ELF-1 (cell line): ENCODE measurements at regions not wholly inside any gene's neighbourhood (a gene's known extent, or its start where the extent isn't known, plus 50 kb on each side); places are given as distances from the start of the nearest gene placed in this dataset.
A peak's percentile ranks its signal among the peaks of the same experiment; 100 is the strongest.
"Not testable (repeated sequence)": the region's sequence is repeated elsewhere in the genome, so short reads cannot be mapped to it uniquely, and the experiment has no call there.

Experiments used
- DNase-seq: peaks from one replicate; pipeline ENCODE4 v3.0.0-alpha.2; 2016; ENCODE audit warnings: low read depth, low spot score

DNA sequence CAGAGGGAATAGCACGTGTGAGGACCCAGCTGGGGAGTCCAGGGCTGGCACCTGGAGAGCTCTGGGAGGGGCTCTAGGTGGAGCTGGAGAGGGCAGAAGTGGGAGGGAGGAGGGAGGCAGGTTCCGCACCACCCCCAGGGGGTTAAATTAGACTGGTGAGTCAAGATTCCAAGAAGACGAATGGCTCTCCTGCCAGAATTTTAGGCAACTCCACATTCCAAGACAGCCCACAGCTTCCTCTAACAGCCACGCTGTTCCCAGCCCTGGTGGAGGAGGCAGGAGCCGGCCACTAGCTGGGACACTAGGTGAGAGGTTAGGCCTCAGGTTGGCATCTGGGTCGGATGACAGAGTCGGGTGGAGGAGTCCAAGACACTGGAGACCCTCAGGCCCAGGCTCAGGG lies 60.2 kb downstream of the TFAP2C start:
- peak; percentile 63 for DNase-seq

DNA sequence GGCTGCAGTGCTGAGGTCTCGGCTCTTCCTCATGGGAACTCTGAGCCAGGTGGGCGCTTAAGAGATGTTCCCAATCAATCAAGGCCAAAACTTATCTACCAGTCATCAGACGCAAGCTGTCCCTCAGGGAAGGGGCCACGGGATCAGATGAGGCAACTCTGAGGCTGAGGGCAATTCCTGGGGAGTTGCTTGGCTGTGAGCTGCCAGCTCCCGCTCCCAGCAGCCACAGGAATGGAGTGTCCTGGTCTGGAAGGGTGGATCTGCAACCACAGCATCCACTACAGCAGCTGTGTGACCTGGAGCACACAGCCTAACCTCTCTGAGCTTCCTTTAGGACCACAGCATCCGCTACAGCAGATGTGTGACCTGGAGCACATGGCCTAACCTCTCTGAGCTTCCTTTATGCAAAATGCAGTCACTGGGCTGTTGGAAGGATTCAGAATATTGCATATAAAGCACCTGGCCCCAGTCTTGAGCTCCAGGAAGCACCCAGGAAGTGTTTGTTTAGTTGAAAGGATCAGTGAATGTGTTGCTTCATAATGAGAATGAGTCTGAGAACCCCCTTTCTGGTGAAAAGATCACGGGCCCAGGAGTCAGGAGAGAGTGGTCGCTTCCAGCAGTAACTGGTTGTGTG lies 60.9 kb downstream of the TFAP2C start:
- DNase-seq: no peak

DNA sequence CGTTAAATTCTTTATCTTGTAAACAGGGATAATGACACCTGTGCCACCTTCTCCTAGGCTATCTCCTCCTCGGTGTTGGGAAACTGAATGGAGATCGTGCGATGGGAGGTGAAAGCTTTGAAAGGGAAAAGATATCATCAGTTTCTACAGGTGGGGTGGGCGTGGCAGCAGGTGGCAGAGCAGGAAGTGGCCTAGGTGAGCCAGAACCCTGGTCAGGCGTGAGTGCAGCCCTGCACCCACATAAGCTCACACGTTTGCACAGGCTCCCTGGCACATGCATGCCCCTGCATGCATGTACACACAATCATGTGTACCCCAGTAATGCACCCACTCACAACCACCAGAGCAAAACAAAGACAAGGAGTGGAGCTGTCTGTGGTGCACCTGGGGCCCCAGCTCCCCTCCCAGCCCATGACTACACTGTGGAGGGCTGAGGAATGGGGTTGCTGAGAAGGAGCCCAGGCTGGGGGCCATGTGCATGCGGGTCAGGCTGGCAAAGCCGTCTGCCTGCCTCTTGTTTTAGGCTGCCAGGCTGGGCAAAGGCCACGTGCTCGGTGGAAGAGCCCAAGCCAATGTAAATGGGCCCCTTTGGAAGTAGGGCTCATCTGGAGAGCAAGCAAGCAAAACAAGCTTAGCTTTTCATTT lies 61.5 kb downstream of the TFAP2C start:
- DNase-seq: no peak

DNA sequence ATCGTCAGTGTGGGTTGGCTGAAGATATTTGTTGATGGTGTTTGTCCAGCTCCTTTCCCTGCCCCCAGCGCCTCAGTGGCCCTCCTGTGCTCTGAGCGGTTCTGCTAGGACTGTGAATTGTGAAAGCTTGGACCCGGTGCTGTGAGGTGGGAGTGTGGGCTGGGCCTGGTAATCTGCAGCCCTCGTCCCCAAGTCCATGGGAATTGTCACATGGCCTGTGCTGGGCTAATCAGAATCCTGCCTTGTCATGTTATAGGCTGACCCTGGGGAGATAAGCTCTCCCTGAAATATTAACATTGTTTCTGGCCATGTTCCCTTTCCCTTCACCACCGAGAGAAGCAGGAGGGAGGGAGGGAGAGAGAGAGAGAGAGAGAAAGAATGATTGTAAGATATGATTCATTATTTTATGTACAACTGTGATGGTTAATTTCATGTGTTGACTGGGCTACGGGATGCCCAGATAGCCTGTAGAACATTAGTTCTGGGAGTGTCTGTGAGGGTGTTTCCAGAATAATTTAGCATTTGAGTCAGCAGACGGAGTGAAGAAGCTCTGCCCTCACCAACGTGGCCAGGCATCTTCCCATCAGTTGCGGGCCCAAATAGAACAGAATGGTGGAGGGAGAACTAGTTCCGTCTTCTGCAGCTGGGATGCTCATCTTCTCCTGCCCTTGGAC lies 62.4 kb downstream of the TFAP2C start:
- no peak for DNase-seq

DNA sequence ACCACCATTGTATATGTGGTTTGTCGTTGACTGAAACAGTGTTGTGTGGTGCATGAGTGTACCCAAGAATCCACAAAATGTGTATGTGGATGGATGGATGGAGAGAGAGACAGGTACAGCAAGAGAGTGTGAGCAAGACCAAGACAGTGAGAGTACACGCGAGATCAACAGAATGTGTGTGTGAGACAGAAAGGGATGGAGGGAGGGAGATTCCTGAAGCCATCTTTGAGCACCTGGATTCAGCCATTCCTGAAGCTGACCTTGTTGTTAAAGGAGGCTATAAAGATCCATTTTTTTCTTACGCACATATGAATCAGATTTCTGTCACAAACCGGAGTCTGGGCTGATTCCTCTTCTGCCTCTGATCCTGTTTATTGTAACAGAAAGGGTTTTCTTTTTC lies 64.1 kb downstream of the TFAP2C start:
- no peak for DNase-seq

DNA sequence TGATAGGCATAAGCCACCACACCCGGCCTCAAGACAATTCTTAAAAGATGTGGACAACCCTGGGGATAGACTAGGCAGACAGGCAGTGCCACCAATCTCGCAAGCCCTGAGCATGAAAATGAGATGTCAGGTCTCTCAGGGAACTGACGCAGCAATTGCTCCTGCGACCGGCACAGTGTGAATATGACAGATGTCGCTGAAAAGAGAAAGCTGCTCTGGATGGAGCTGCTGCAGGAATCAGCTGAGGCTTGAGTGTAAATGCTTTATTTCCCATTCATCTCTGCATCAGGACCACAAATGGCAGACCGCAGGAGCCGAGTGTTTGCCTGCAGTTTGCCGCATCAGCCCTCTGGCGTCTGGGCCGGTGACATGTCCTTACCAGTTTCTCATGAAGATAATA lies 68.4 kb downstream of the TFAP2C start:
- DNase-seq: no peak

DNA sequence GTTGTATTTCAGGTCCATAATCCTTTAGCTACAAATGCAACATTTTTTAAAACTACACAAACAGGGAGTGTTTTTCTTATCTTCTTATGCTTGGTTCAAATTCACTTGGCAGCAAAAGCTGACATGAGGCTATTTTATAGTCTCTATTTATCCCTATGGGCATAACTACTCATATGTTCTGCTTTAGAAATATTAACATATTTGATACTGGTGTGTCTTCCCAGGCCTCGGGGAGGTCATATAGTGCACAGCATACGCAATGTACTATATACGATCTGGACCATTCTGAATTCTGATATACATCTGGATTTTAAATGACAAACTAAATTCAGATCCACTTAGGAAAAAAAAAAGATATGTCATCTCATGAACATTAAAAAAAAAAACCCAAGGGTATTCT lies 69.2 kb downstream of the TFAP2C start:
- no peak for DNase-seq

DNA sequence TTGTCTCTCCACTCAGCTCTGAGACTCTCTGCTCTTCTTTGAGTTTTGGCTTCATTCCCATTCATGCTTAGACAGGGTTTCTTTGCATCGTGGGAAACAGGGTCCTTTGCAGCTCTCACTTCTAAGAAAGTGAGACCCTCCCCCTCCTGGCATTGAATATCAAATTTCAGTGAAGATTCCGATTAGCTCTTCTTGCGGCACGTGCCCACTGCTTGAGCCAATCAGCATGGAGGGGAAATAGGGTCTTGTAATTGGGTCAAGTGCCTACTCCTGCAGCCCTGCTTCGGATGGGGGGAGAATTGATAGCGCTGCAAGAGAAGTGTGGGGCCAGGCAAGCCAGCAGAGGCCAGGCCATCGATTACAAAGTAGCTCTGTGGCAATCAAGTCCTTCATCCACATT lies 69.6 kb downstream of the TFAP2C start:
- DNase-seq: no peak

DNA sequence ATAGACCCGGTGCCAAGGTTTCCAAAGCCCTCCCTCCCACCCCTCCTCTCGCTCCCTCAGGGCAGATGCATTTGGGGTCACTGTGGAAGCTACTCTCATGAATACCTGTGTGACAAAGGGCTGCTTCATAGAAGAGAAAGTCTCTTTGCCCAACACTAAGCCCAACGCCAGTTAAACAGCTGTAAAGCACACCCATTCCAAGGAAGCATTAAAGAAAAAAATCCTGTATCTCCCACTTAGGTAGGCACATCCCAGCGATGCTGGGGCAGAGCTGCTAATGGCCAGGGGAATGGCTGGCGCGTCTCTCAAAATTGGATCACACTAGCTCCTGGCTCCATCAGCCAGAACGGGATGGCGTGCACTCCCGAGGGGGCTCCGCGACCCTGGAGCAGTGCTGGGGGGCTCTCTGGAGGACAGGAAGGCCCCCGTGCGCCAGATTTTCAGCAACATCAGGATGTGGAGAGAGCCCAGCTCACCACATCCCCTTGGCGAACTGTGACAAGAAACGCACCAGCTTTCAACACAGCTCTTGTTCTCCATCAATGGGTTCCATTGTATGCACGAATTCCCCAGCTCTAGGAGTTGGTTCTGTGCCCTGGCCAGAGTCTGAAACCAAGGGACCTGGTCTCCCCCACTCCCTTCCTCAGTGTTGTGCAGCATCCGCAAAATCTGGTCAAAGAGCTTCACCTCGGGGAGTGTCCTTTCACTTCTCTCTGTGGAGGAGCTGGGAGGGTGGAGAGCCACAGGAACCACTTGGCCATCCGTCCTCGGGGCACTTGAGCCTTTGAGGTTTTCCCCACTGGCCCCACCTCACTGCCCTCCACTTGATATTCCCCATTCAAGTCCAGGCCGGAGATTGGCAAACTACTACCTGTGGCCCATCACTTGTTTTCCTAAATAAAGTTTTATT lies 74.1 kb downstream of the TFAP2C start:
- no peak for DNase-seq

DNA sequence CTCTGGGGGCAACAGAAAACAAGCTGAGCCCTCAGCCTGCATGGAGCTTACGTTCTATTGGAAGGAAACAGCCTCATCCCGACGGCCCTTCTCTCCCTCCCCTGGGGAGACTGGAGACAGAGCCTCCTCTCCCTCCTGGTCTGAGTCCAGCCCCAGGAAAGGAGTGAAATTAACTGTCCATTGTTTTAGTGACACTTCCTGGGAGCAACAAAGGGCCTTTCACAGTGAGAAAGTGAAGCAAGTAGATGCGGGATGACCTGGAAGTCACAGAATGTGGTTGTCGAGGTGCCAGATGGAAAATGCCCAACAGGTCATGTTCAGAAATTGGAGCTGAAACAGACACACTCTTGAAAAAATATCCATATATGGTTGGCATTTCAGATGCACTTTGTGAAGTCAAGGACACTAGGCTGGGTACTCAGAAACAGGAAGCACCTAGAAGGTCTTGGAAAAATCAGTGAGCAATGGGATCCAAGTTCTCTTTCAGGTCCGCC lies 77.8 kb downstream of the TFAP2C start:
- DNase-seq: no peak

DNA sequence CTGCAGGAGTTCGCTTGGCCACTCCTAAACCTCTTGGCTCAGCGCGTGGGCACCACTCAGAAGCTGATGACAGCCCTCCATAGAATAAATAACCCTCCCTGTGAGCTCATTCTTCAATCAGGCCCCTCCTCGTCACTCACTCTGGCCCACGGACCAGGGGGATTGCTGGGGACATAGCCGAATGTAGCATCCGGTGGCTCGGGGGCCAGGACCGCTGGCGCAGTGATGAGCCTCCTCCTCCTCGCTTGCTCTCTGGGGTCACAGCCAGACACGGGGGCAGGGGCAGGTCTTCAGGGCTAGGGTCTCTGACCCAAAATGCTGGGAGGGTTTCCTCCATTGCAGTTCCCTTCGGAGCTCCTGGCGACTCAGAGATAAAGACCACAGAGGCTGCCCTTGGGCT lies 79.9 kb downstream of the TFAP2C start:
- DNase-seq: no peak

DNA sequence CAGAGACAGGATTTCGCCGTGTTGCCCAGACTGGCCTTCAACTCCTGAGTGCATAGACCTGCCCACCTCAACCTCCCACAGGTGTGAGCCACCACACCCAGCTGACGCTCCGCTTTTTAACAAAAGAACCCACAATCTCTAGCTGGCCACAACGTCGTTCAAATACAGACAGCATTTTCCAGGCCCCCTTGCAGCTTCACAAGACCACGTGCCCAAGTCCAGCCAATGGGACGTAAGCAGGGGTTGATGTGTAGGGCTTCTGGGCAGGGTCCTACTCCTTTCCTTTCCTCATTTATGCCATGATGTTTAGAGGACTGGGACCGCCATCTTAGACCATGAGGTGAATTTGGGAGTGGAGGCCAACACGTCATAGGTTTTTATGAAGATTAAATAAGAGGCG lies 81.0 kb downstream of the TFAP2C start:
- no peak for DNase-seq

DNA sequence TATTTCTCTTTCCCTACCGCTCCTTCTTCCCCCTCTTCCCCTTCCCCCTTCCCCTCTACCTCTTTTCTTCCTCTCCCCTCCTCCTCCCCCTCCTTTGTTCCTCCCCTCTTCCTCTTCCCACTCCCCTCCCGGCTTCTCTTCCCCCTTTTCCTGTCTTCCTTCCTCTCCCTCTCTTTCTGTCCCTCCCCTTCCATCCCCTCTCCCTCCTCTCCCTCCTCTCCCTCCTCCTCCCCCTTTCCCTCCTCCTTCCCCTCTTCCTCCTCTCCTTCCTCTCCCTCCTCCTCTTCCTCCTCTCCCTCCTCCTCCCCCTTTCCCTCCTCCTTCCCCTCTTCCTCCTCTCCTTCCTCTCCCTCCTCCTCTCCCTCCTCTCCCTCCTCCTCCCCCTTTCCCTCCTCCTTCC lies 81.5 kb downstream of the TFAP2C start:
- DNase-seq: not testable (repeated sequence)

DNA sequence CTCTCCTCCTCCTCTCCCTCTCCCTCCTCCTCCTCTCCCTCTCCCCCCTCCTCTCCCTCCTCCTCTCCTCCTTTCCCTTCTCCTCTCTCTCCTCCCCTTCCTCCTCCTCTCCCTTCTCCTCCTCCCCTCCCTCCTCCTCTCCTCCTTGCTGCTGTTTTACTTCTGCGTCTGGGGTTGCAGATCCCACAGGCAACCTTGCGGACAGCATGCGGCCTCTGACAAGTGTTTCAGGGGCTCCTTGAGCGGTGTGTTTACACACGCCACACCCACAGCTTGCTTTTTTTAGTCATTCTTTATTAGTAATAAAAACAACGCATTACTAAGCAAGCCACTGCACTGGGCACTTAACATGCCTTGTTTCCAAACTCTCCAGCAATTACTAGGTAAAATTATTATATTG lies 81.9 kb downstream of the TFAP2C start:
- no peak for DNase-seq

DNA sequence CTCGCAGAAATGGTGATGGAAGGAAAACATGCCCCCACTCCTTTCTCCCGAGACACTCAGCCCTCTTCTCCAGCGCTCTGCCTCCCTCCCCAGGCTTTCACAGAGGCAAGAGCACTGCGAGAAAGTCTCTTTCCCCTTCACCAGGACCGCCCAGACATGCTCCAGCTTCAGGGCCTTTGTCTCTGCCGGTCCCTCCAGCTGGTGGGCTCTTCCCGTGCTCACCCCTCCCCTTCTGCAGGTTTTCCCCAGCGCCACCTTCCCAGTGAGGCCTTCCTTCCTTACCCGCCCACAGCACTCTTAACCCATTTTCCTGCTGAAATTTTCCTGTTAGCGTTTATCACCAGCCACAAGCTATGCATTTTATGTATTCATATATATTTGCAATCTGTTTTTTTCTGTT lies 86.2 kb downstream of the TFAP2C start:
- peak; percentile 55 for DNase-seq

DNA sequence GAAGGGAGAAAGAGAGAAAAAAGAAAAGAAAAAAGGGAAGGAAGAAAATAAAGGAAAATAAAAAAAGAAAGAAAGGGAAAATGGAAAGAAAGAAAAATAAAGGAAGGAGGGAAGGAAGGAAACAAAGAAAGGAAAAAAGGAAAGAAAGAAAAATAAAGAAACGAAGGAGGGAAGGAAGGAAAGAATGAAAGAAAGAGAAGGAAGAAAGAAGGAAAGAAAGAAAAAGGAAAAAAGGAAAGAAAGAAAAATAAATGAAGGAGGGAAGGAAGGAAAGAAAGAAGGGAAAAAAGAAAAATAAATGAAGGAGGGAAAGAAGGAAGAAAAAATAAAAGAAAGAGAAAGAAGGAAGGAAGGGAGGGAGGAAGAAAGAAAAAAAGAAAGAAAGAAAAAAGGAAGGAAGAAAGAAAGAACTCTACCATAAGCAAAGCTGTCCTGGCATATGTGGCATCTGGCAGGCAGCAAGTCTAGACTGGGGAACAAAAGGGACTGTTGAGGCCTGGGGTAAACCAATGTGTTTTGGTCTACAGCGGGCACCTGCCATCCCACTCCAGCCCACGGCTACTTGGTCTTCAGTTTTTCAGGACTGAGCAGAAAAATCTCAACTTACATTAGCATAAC lies 86.9 kb downstream of the TFAP2C start:
- DNase-seq: no peak

DNA sequence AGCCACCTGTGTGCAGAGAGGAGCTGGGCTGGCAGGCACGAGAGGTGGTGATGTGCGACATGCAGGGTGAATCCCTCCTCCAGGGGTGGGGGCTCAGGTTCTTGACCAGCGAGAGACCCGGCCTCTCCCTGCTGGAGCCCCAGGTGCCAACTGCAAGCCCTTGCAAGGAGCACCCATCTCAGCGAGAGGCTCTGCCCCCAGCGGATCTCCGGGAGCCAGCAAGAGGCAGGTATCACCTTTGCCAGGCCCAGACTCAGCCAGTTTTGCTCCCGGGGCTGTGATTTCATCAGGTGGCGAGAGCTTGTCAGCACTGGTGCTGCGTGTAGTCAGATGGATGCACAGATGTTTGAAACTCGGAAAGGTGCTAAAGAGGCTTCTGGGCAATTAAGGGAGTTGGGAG lies 87.7 kb downstream of the TFAP2C start:
- DNase-seq: no peak

DNA sequence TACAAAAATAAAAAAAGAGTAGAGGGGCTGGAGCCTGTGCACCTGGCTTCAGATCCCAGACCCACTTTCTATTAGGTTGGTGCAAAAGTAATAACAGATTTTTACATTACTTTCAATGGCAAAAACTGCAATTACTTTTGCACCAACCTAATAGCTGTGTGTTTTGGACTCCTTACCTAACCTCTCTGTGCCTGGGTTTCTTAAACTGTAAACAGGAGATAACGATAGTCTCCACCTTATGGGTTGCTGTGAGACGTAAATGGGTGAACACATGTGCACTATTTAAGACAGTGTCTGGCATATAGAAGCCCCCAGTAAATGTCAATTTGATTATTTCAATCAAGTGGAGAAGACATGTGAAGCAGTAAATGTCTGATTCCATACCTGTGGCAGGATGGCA lies 89.7 kb downstream of the TFAP2C start:
- DNase-seq: no peak

DNA sequence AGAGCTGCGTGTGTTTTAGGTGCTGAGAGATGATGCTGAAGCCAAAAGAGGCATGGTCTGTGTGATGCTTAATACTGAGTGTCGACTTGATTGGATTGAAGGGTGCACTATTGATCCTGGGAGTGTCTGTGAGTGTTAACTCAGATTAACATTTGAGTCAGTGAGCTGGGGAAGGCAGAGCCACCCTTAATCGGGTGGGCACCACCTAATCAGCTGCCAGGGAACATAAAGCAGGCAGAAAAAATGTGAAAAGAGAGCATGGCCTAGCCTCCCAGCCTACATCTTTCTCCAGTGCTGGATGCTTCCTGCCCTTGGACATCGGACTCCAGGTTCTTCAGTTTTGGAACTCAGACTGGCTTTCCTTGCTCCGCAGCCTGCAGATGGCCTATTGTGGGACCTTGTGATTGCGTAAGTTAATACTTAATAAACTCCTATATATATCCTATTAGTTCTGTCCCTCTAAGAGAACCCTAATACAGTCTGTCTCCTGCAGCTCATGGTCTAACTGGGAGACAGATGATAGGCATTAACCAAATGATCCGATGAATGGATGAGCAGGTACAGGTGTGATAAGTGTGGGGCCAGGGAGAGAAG lies 91.6 kb downstream of the TFAP2C start:
- DNase-seq: no peak

DNA sequence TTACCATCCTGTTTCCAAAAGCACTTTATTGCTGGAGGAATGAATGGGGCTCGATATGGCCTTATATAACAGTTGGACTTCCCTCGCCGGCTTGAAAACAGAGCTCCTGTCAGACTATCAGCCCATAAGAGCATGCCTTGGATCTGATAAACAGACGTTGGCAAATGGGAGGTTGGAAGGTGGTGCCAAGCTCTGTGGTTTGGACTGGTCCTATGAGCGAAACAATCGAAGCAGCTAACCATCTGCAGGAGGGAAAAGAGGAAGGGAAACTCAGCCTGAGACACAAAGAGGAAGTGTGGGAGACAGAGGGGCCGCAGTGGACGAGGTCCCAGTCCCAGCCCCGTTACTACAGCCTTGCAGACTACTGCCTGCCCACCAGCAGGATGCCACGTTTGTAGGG lies 92.9 kb downstream of the TFAP2C start:
- no peak for DNase-seq

DNA sequence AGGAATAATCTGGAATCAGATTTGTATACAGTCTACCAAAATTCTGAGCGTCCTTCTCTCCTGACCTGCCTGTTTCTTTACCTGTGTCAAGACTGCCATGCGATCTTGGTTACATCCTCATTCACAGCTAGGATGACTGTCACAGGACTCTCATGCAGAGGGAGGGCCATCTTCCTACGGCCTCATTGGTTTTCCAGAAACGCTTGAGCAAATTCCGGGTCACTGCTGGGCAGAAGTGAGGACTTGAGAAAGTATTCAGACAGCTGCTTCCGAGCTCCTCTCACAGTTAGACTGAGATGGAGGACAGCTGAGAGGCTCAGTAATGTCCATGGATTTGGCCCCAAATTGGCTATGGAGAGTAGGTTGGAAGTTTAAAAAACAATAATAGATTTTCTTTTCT lies 94.2 kb downstream of the TFAP2C start:
- DNase-seq: no peak
